ENCODE measurements at regions not wholly inside any gene's neighbourhood (a gene's known extent, or its start where the extent isn't known, plus 50 kb on each side); places are given as distances from the start of the nearest gene placed in this dataset.

DNA sequence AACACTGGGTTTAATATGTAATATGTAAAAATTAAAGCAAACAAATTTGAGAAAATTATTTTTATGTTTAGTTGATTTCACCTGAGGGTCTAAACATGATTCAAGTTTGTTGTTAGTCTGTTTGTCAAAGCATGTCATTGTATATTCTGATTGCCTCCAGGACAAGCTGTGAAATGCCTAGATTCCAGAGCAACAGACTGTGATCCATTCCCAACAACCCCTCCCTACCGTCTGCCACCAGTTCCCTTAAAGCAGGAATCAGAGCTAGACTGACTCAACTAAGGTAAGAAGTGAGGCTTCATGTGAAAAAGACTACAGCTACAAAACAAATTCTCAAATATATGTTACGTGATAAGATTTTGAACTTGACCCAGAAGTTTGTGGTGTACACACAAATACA lies 304.2 kb downstream of the RAB38 start:
- no peak overlapping the region for H3K4ac ChIP-seq (ENCODE audit: low read depth in 1 of 2, low read length in 2 of 2)
- no peaks in the 10 kb centered on the region for H3K4me1 ChIP-seq (ENCODE audit: control insufficient read depth, insufficient read depth, low read depth, low read length)
- H2BK5ac ChIP-seq (ENCODE audit: low read depth, low read length, poor library complexity, severe bottlenecking) = no peak overlapping the region
- H3K36me3 ChIP-seq (ENCODE audit: control insufficient read depth in 1 of 2, insufficient read depth in 2 of 2, low read depth in 1 of 2, low read length in 2 of 2) = no peaks in the 10 kb centered on the region
- DNase-seq = no peak
- no peak overlapping the region for H3K9ac ChIP-seq (ENCODE audit: low read length)
- no peak overlapping the region for H2BK15ac ChIP-seq (ENCODE audit: low read depth, poor library complexity, severe bottlenecking)
- no peak overlapping the region for H3K4me2 ChIP-seq (ENCODE audit: low read length, poor library complexity, severe bottlenecking)
- H4K91ac ChIP-seq (ENCODE audit: low read length) = no peak overlapping the region
- no peak overlapping the region for H3K27ac ChIP-seq (ENCODE audit: low read length, poor library complexity, severe bottlenecking)
- H3K14ac ChIP-seq (ENCODE audit: low read length in 2 of 2) = no peak overlapping the region
- H3K4me3 ChIP-seq (ENCODE audit: insufficient read depth in 1 of 2, low read depth in 1 of 2, low read length in 2 of 2) = no peak overlapping the region
- H2AFZ ChIP-seq (ENCODE audit: low read depth, low read length) = no peak overlapping the region
- no peak overlapping the region for H2BK120ac ChIP-seq (ENCODE audit: low read depth, low read length)
- no peaks in the 10 kb centered on the region for H3K9me3 ChIP-seq (ENCODE audit: control insufficient read depth, low read length)
- H3K27me3 ChIP-seq (ENCODE audit: control insufficient read depth in 1 of 2, insufficient read depth in 1 of 2, low read length in 2 of 2) = no peaks in the 10 kb centered on the region
- no peak overlapping the region for H2AK5ac ChIP-seq (ENCODE audit: low read length, severe bottlenecking)
- H3K79me1 ChIP-seq (replicated peaks; ENCODE audit: low read length, poor library complexity, severe bottlenecking) = no peaks in the 10 kb centered on the region
- H4K8ac ChIP-seq (ENCODE audit: low read length) = no peak overlapping the region
- H2BK12ac ChIP-seq (ENCODE audit: low read length in 2 of 2) = no peak overlapping the region
- H3K23ac ChIP-seq (ENCODE audit: low read length in 2 of 2) = no peak overlapping the region
- no peak overlapping the region for H3K18ac ChIP-seq (ENCODE audit: low read depth in 1 of 2, low read length in 2 of 2)
- WGBS = 92% methylated on average over 2 of the region's 2 CpGs

- no peak overlapping the region for H2BK15ac ChIP-seq (ENCODE audit: low read depth, poor library complexity, severe bottlenecking)
- no peaks in the 10 kb centered on the region for H3K79me1 ChIP-seq (replicated peaks; ENCODE audit: low read length, poor library complexity, severe bottlenecking)
- no peak overlapping the region for H3K27ac ChIP-seq (ENCODE audit: low read length, poor library complexity, severe bottlenecking)
- H3K4me3 ChIP-seq (ENCODE audit: insufficient read depth in 1 of 2, low read depth in 1 of 2, low read length in 2 of 2) = no peak overlapping the region
- no peak overlapping the region for H2BK5ac ChIP-seq (ENCODE audit: low read depth, low read length, poor library complexity, severe bottlenecking)
- no peaks in the 10 kb centered on the region for H3K27me3 ChIP-seq (ENCODE audit: control insufficient read depth in 1 of 2, insufficient read depth in 1 of 2, low read length in 2 of 2)
- no peak overlapping the region for H3K14ac ChIP-seq (ENCODE audit: low read length in 2 of 2)
- H2AFZ ChIP-seq (ENCODE audit: low read depth, low read length) = no peak overlapping the region
- H2AK5ac ChIP-seq (ENCODE audit: low read length, severe bottlenecking) = no peak overlapping the region
- H2BK120ac ChIP-seq (ENCODE audit: low read depth, low read length) = no peak overlapping the region
- H3K36me3 ChIP-seq (ENCODE audit: control insufficient read depth in 1 of 2, insufficient read depth in 2 of 2, low read depth in 1 of 2, low read length in 2 of 2) = no peaks in the 10 kb centered on the region
- H3K4me1 ChIP-seq (ENCODE audit: control insufficient read depth, insufficient read depth, low read depth, low read length) = no peaks in the 10 kb centered on the region
- H3K23ac ChIP-seq (ENCODE audit: low read length in 2 of 2) = no peak overlapping the region
- no peak overlapping the region for H4K8ac ChIP-seq (ENCODE audit: low read length)
- 72% methylated on average over 2 of the region's 2 CpGs for WGBS
- no peaks in the 10 kb centered on the region for H3K9me3 ChIP-seq (ENCODE audit: control insufficient read depth, low read length)
- H3K18ac ChIP-seq (ENCODE audit: low read depth in 1 of 2, low read length in 2 of 2) = no peak overlapping the region
- no peak overlapping the region for H3K9ac ChIP-seq (ENCODE audit: low read length)
- no peak overlapping the region for H4K91ac ChIP-seq (ENCODE audit: low read length)
- no peak overlapping the region for H3K4me2 ChIP-seq (ENCODE audit: low read length, poor library complexity, severe bottlenecking)
- H3K4ac ChIP-seq (ENCODE audit: low read depth in 1 of 2, low read length in 2 of 2) = no peak overlapping the region
- DNase-seq = no peak
- no peak overlapping the region for H2BK12ac ChIP-seq (ENCODE audit: low read length in 2 of 2)
Observed at GRCh38 chr11:87870086-87870485, 305.2 kb downstream of the RAB38 start.

- Histone ChIP-seq H3K14ac (ENCODE audit: low read length in 2 of 2) (no peak overlapping the region), H3K27ac (ENCODE audit: low read length, poor library complexity, severe bottlenecking) (no peak overlapping the region), H3K4me3 (ENCODE audit: insufficient read depth in 1 of 2, low read depth in 1 of 2, low read length in 2 of 2) (no peak overlapping the region), H2BK120ac (ENCODE audit: low read depth, low read length) (no peak overlapping the region), H3K23ac (ENCODE audit: low read length in 2 of 2) (no peak overlapping the region), H2BK5ac (ENCODE audit: low read depth, low read length, poor library complexity, severe bottlenecking) (no peak overlapping the region), H3K27me3 (ENCODE audit: control insufficient read depth in 1 of 2, insufficient read depth in 1 of 2, low read length in 2 of 2) (no peaks in the 10 kb centered on the region), H3K4me1 (ENCODE audit: control insufficient read depth, insufficient read depth, low read depth, low read length) (no peaks in the 10 kb centered on the region), H3K18ac (ENCODE audit: low read depth in 1 of 2, low read length in 2 of 2) (no peak overlapping the region), H3K9ac (ENCODE audit: low read length) (no peak overlapping the region), H2AFZ (ENCODE audit: low read depth, low read length) (no peak overlapping the region), H3K36me3 (ENCODE audit: control insufficient read depth in 1 of 2, insufficient read depth in 2 of 2, low read depth in 1 of 2, low read length in 2 of 2) (no peaks in the 10 kb centered on the region), H3K9me3 (ENCODE audit: control insufficient read depth, low read length) (no peaks in the 10 kb centered on the region), H3K79me1 (replicated peaks; ENCODE audit: low read length, poor library complexity, severe bottlenecking) (no peaks in the 10 kb centered on the region), H3K4ac (ENCODE audit: low read depth in 1 of 2, low read length in 2 of 2) (no peak overlapping the region), H4K91ac (ENCODE audit: low read length) (no peak overlapping the region), H2AK5ac (ENCODE audit: low read length, severe bottlenecking) (no peak overlapping the region), H3K4me2 (ENCODE audit: low read length, poor library complexity, severe bottlenecking) (no peak overlapping the region), H4K8ac (ENCODE audit: low read length) (no peak overlapping the region), H2BK15ac (ENCODE audit: low read depth, poor library complexity, severe bottlenecking) (no peak overlapping the region), H2BK12ac (ENCODE audit: low read length in 2 of 2) (no peak overlapping the region)
- WGBS = 83% methylated on average over 1 of the region's 1 CpG
- DNase-seq = no peak
Observed at GRCh38 chr11:87866951-87867350, 308.3 kb downstream of the RAB38 start.

- H3K4me2 ChIP-seq (ENCODE audit: low read length, poor library complexity, severe bottlenecking) = no peak overlapping the region
- H3K23ac ChIP-seq (ENCODE audit: low read length in 2 of 2) = no peak overlapping the region
- no peaks in the 10 kb centered on the region for H3K36me3 ChIP-seq (ENCODE audit: control insufficient read depth in 1 of 2, insufficient read depth in 2 of 2, low read depth in 1 of 2, low read length in 2 of 2)
- H3K14ac ChIP-seq (ENCODE audit: low read length in 2 of 2) = no peak overlapping the region
- H3K27ac ChIP-seq (ENCODE audit: low read length, poor library complexity, severe bottlenecking) = no peak overlapping the region
- H2AFZ ChIP-seq (ENCODE audit: low read depth, low read length) = no peak overlapping the region
- H2BK5ac ChIP-seq (ENCODE audit: low read depth, low read length, poor library complexity, severe bottlenecking) = no peak overlapping the region
- H3K9ac ChIP-seq (ENCODE audit: low read length) = no peak overlapping the region
- H2BK12ac ChIP-seq (ENCODE audit: low read length in 2 of 2) = no peak overlapping the region
- H4K8ac ChIP-seq (ENCODE audit: low read length) = no peak overlapping the region
- H3K4me3 ChIP-seq (ENCODE audit: insufficient read depth in 1 of 2, low read depth in 1 of 2, low read length in 2 of 2) = no peak overlapping the region
- H3K9me3 ChIP-seq (ENCODE audit: control insufficient read depth, low read length) = no peaks in the 10 kb centered on the region
- DNase-seq = no peak
- no peak overlapping the region for H2AK5ac ChIP-seq (ENCODE audit: low read length, severe bottlenecking)
- no peak overlapping the region for H3K18ac ChIP-seq (ENCODE audit: low read depth in 1 of 2, low read length in 2 of 2)
- 67% methylated on average over 4 of the region's 4 CpGs for WGBS
- no peak overlapping the region for H3K4ac ChIP-seq (ENCODE audit: low read depth in 1 of 2, low read length in 2 of 2)
- no peak overlapping the region for H2BK15ac ChIP-seq (ENCODE audit: low read depth, poor library complexity, severe bottlenecking)
- H3K4me1 ChIP-seq (ENCODE audit: control insufficient read depth, insufficient read depth, low read depth, low read length) = no peaks in the 10 kb centered on the region
- no peak overlapping the region for H2BK120ac ChIP-seq (ENCODE audit: low read depth, low read length)
- no peaks in the 10 kb centered on the region for H3K27me3 ChIP-seq (ENCODE audit: control insufficient read depth in 1 of 2, insufficient read depth in 1 of 2, low read length in 2 of 2)
- H4K91ac ChIP-seq (ENCODE audit: low read length) = no peak overlapping the region
- H3K79me1 ChIP-seq (replicated peaks; ENCODE audit: low read length, poor library complexity, severe bottlenecking) = no peaks in the 10 kb centered on the region
Observed at GRCh38 chr11:87861030-87861429, 314.2 kb downstream of the RAB38 start.
